ENCODE measurements at regions not wholly inside any gene's neighbourhood (a gene's known extent, or its start where the extent isn't known, plus 50 kb on each side); places are given as distances from the start of the nearest gene placed in this dataset.

DNA sequence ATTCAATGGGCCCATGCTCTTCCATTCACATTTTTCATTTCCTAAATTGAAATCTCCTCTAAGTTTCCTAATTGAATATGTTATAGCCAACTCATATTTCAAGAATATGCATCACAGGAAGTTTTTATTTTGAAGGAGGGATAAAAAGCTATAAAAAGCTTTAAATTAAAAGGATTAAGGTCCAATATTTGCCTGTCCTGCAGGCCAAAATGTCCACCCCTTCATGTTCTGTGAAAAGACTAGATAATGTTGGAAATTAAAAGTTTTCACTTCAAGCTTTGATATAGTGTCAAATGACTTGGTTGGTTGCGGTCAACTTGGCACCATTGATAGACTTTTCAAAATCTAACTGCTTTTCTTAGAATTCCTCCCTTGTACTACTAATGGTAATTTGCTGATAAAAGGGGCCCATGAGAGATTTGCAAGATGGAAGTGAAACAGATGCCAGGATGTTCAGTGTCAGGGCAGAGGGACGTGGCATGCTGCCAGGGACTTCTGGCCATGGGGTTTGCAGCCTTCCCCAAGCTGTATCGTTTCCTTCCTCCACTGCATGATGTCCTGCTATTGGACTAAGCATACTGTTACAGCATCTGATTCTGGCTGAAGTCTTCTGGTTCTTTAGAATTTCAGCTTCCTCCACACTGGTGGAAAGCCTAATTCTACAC lies 547.3 kb upstream of the MIR17HG start:
- Histone ChIP-seq H3K9me3 (no peaks in the 10 kb centered on the region), H3K4me1 (ENCODE audit: insufficient read depth) (no peaks in the 10 kb centered on the region), H3K36me3 (no peaks in the 10 kb centered on the region), H3K4me3 (no peak overlapping the region), H3K27ac (no peak overlapping the region), H3K27me3 (peaks cover 3% of the 10 kb centered on the region)
- TF ChIP-seq POLR2A (IDR thresholded peaks at IDR 0.05) (no peak), EP300 (IDR thresholded peaks at IDR 0.05) (no peak)
- TF ChIP-seq, protein P1, sequence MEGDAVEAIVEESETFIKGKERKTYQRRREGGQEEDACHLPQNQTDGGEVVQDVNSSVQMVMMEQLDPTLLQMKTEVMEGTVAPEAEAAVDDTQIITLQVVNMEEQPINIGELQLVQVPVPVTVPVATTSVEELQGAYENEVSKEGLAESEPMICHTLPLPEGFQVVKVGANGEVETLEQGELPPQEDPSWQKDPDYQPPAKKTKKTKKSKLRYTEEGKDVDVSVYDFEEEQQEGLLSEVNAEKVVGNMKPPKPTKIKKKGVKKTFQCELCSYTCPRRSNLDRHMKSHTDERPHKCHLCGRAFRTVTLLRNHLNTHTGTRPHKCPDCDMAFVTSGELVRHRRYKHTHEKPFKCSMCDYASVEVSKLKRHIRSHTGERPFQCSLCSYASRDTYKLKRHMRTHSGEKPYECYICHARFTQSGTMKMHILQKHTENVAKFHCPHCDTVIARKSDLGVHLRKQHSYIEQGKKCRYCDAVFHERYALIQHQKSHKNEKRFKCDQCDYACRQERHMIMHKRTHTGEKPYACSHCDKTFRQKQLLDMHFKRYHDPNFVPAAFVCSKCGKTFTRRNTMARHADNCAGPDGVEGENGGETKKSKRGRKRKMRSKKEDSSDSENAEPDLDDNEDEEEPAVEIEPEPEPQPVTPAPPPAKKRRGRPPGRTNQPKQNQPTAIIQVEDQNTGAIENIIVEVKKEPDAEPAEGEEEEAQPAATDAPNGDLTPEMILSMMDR (IDR thresholded peaks at IDR 0.05): no peak
- WGBS, 3 donors: 35 to 45% (median 36%) methylated on average over 3 of the region's 3 CpGs
- intact Hi-C loops (cut with DNase I): no loop called here
- peak in 4 of 5 donors; percentile 13 to 40 (median 16) for DNase-seq

DNA sequence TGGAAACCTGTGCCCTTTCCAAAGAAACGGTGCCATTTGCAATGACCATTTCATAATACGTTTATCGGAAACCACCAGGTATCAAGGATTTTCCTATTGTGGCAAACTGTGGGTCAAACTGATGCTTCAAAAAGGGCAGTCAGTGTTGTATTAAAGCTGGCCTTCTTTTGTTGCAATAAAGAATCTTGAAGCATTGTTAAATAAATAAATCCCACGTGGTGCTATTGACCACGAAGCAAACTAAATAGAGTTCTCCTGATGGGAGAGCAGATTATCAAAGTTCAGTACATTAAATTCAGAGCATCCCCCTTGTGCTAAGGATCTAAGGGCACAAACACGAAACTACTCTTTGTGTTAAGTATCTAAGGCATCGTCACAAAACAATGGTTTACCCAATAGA lies 545.9 kb upstream of the MIR17HG start:
- no peak for DNase-seq
- H3K4me1 ChIP-seq (ENCODE audit: insufficient read depth): no peaks in the 10 kb centered on the region
- 77 to 86% (median 85%) methylated on average over 7 of the region's 7 CpGs for WGBS, 3 donors
- H3K4me3 ChIP-seq: no peak overlapping the region
- peaks cover 3% of the 10 kb centered on the region for H3K27me3 ChIP-seq
- TF ChIP-seq POLR2A (IDR thresholded peaks at IDR 0.05): no peak
- TF ChIP-seq, protein P1 (IDR thresholded peaks at IDR 0.05): no peak
- no peak for TF ChIP-seq EP300 (IDR thresholded peaks at IDR 0.05)
- H3K9me3 ChIP-seq: no peaks in the 10 kb centered on the region
- no peaks in the 10 kb centered on the region for H3K36me3 ChIP-seq
- intact Hi-C loops (cut with DNase I): no loop called here
- no peak overlapping the region for H3K27ac ChIP-seq

DNA sequence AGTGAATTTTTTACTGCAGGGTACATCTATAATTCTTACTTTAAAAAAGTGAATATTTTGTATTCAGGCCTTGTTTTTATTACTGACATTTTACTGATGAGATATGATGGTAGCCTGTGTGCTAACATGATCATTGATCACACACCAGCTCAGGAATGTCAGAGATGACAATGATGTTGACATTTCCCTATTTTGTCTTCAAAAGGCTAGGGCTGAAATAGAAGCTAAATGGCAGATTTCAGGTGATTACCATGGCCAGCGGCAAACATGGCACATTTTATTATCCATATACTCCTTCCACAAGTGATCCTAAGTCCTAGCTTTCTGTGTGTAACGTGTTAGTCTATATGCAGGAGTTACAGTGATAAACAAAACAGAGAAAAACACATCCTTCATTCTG lies 544.3 kb upstream of the MIR17HG start:
- no peaks in the 10 kb centered on the region for H3K36me3 ChIP-seq
- TF ChIP-seq EP300 (IDR thresholded peaks at IDR 0.05) (no peak), POLR2A (IDR thresholded peaks at IDR 0.05) (no peak)
- TF ChIP-seq, protein P1 (IDR thresholded peaks at IDR 0.05): no peak
- H3K27ac ChIP-seq: no peak overlapping the region
- peaks cover 2% of the 10 kb centered on the region for H3K4me1 ChIP-seq (ENCODE audit: insufficient read depth)
- no peak overlapping the region for H3K4me3 ChIP-seq
- peaks cover 3% of the 10 kb centered on the region for H3K27me3 ChIP-seq
- no peaks in the 10 kb centered on the region for H3K9me3 ChIP-seq
- DNase-seq: no peak
- intact Hi-C loops (cut with DNase I): no loop called here
- WGBS, 3 donors: 67 to 90% (median 85%) methylated on average over 2 of the region's 2 CpGs

DNA sequence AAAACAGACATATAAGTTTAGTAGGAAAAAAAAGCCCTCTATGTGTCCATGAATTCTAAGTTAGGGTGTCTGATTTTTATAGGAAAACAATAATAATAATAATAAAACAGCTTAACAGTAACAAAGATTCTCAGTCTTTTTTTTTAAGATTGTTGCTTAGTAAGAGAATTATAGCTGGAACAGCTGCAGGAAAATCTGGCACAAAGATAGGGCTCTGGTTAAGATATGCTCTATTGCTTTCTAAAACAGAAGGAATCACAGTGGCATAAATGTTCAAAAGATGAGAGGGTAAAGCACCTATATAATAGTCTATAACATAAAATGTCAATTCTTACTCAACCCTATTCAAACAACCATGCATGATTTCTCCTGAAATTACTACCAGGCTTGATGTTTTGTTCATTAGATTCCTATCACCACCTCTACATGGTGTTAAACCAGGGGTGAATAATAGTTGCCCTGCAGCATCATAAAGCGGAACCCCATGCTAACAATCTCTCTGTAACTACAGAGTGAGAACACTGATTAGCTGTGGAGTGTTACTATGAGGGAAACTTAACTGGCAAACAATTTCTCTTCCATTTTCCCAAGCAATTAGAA lies 541.4 kb upstream of the MIR17HG start:
- no peak overlapping the region for H3K4me3 ChIP-seq
- 69 to 84% (median 80%) methylated on average over 1 of the region's 1 CpG for WGBS, 3 donors
- H3K9me3 ChIP-seq: no peaks in the 10 kb centered on the region
- TF ChIP-seq EP300 (IDR thresholded peaks at IDR 0.05) (no peak), POLR2A (IDR thresholded peaks at IDR 0.05) (no peak)
- TF ChIP-seq, protein P1 (IDR thresholded peaks at IDR 0.05): no peak
- H3K27me3 ChIP-seq: peaks cover 3% of the 10 kb centered on the region
- no peak for DNase-seq
- no peaks in the 10 kb centered on the region for H3K36me3 ChIP-seq
- intact Hi-C loops (cut with DNase I): no loop called here
- peaks cover 2% of the 10 kb centered on the region for H3K4me1 ChIP-seq (ENCODE audit: insufficient read depth)
- no peak overlapping the region for H3K27ac ChIP-seq

Measured in ovary (tissue), 7 donors.